SJSA1 (cell line): ENCODE measurements at regions not wholly inside any gene's neighbourhood (a gene's known extent, or its start where the extent isn't known, plus 50 kb on each side); places are given as distances from the start of the nearest gene placed in this dataset.

Source experiments
- DNase-seq, 2 experiments: peaks; one replicate each; pipeline ENCODE4 v3.0.0-alpha.2; 2015 to 2020; ENCODE audit warnings: low spot score in 2 of 2, low read depth in 1 of 2
- H3K27ac ChIP-seq: fragments of 250-450 bp; sonication (Bioruptor Pico); 2 replicates; pipeline ENCODE4 v1.5.1; 2020; ENCODE audit warnings: mild to moderate bottlenecking, moderate library complexity
- H3K27me3 ChIP-seq: fragments of 250-450 bp; sonication (Bioruptor Pico); replicated peaks from 2 replicates; pipeline ENCODE4 v1.5.1; 2020; ENCODE audit warnings: mild to moderate bottlenecking, moderate library complexity
- H3K36me3 ChIP-seq: fragments of 250-450 bp; sonication (Bioruptor Pico); 2 replicates; pipeline ENCODE4 v1.5.1; 2020; ENCODE audit warnings: mild to moderate bottlenecking
- H3K4me1 ChIP-seq: fragments of 250-450 bp; sonication (Bioruptor Pico); replicated peaks from 2 replicates; pipeline ENCODE4 v1.6.1; 2021; ENCODE audit warnings: mild to moderate bottlenecking
- H3K4me3 ChIP-seq: fragments of 250-450 bp; sonication (Bioruptor Pico); 2 replicates; pipeline ENCODE4 v1.5.1; 2020; ENCODE audit warnings: mild to moderate bottlenecking
- H3K9me3 ChIP-seq: fragments of 250-450 bp; sonication (Bioruptor Pico); replicated peaks from 2 replicates; pipeline ENCODE4 v1.5.1; 2020; ENCODE audit warnings: mild to moderate bottlenecking

- Histone ChIP-seq H3K27me3 (no peaks in the 10 kb centered on the region), H3K4me1 (no peaks in the 10 kb centered on the region), H3K36me3 (no peaks in the 10 kb centered on the region), H3K4me3 (no peak overlapping the region), H3K27ac (no peak overlapping the region), H3K9me3 (no peaks in the 10 kb centered on the region)
- DNase-seq, result no peak
These were observed 110.3 kb upstream of the MSX1 start for GRCh38 chr4:4749137-4749536.

DNA sequence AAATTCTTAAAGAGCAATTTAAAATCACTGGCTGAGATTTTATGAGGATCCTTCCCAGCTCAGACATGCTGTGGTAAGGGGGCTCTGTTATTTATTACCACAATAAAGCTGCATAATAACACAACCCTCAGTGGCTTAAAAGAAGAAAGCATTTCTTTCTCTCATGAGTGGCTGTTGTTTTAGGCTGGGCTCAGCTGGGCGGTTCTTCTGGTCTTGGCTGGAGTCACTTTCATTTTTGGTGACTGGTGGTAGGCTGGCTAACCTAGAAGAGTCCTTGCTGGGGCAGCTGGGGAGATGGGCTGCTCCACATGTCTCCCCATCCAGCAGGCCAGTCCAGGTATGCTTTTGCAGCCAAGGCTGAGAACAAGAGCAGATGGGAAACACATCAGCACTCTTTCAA, 113.0 kb upstream of the MSX1 start:
- no peaks in the 10 kb centered on the region for H3K4me1 ChIP-seq
- no peaks in the 10 kb centered on the region for H3K9me3 ChIP-seq
- no peak for DNase-seq
- no peaks in the 10 kb centered on the region for H3K36me3 ChIP-seq
- no peak overlapping the region for H3K4me3 ChIP-seq
- H3K27ac ChIP-seq, result no peak overlapping the region
- H3K27me3 ChIP-seq, result no peaks in the 10 kb centered on the region

- Histone ChIP-seq H3K4me1 (no peaks in the 10 kb centered on the region), H3K27me3 (no peaks in the 10 kb centered on the region), H3K36me3 (no peaks in the 10 kb centered on the region), H3K9me3 (no peaks in the 10 kb centered on the region), H3K27ac (no peak overlapping the region), H3K4me3 (no peak overlapping the region)
- DNase-seq, result no peak
These were observed 119.4 kb upstream of the MSX1 start for GRCh38 chr4:4740071-4740470.

- H3K4me3 ChIP-seq, result no peak overlapping the region
- H3K27me3 ChIP-seq, result no peaks in the 10 kb centered on the region
- H3K36me3 ChIP-seq, result no peaks in the 10 kb centered on the region
- no peak for DNase-seq
- H3K4me1 ChIP-seq, result no peaks in the 10 kb centered on the region
- H3K9me3 ChIP-seq, result no peaks in the 10 kb centered on the region
- H3K27ac ChIP-seq, result no peak overlapping the region
These were observed 123.6 kb upstream of the MSX1 start for GRCh38 chr4:4735870-4736269.

- H3K27ac ChIP-seq, result no peak overlapping the region
- no peaks in the 10 kb centered on the region for H3K4me1 ChIP-seq
- no peaks in the 10 kb centered on the region for H3K9me3 ChIP-seq
- no peaks in the 10 kb centered on the region for H3K36me3 ChIP-seq
- no peaks in the 10 kb centered on the region for H3K27me3 ChIP-seq
- H3K4me3 ChIP-seq, result no peak overlapping the region
- no peak for DNase-seq
These were observed 124.2 kb upstream of the MSX1 start for GRCh38 chr4:4735136-4735750.

DNA sequence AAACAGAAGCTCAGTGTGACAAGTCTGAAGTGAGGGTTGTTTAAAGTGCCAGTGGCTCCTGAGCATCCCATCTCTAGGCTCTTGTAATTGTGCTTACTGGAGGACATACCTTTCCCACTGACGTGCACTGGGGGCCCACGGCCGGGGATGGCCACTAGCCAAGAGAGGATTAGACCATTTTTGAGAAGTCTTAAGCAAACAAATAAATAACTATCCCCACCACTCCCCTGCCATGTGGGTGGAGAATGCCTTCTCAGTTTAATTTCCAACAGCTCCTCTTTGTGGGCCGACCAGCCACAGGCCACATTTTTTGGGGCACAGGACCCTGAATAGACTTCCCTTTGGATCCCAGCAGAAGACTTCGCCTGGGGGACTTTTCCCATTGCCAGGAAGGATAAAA, 125.0 kb upstream of the MSX1 start:
- Histone ChIP-seq H3K27ac (no peak overlapping the region), H3K9me3 (no peaks in the 10 kb centered on the region), H3K27me3 (no peaks in the 10 kb centered on the region), H3K4me3 (no peak overlapping the region), H3K36me3 (no peaks in the 10 kb centered on the region), H3K4me1 (no peaks in the 10 kb centered on the region)
- no peak for DNase-seq

DNA sequence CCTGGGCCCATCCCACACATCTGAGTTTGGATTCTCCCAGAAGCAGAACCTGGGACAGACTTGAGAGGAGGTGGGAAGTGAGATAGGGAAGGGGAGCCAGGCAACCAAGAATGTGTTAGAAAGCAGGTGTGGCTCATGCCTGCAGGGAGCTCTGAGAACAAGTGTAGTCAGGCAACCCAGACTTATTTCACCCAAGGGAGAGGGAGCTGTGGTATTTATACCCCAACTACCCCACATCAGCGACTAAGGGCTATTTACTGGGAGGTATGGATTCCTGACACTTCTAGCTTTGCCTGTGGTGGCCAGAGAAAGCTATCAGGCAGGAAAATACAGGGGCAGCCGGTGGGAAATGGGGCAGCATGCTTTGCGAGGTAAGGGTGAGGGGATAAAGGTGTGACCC, 125.8 kb upstream of the MSX1 start:
- H3K4me3 ChIP-seq, result no peak overlapping the region
- no peaks in the 10 kb centered on the region for H3K36me3 ChIP-seq
- no peak overlapping the region for H3K27ac ChIP-seq
- H3K27me3 ChIP-seq, result no peaks in the 10 kb centered on the region
- DNase-seq, result no peak
- no peaks in the 10 kb centered on the region for H3K4me1 ChIP-seq
- H3K9me3 ChIP-seq, result no peaks in the 10 kb centered on the region

DNA sequence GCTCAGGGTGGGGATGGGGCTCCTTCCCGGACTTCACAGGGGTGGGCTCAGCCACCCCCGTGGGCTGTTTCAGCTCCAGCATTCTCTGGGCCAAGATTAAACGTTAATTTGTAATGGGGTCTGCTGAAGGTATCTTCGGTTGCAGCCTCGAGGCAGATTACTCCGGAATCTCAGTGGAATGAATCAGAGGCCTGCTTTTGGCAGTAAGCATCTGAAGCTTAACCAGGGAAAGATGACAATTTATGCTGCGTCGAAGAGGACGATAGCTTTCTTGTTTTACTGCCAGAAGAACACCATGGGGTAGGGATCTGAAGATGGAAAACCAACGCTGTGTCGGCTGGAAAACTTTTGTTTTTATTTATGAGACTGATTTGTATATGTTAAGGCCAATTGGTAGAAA, 129.2 kb upstream of the MSX1 start:
- Histone ChIP-seq H3K9me3 (no peaks in the 10 kb centered on the region), H3K36me3 (no peaks in the 10 kb centered on the region), H3K27ac (no peak overlapping the region), H3K27me3 (no peaks in the 10 kb centered on the region), H3K4me1 (no peaks in the 10 kb centered on the region), H3K4me3 (no peak overlapping the region)
- DNase-seq, result no peak

DNA sequence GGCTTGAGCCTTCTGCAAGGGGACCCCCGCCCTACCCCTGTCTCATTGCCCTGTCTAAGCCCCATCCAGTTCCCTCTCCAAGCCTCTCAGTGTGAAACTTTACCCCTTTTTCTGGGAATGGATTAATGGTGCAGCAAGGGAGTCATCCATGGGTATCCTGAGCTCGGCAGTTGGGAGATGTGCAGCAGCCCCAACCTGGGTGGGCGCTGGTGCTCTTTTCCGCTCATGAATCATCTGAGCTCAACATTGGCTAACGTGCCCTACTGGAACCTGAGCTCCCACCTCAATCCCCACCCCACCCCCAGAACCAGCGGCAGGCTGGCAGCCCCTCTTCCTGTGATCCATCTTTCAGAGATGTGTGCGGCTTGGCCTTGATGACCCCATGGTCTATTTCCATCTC, 130.3 kb upstream of the MSX1 start:
- no peak overlapping the region for H3K27ac ChIP-seq
- DNase-seq, result no peak
- H3K4me3 ChIP-seq, result no peak overlapping the region
- no peaks in the 10 kb centered on the region for H3K4me1 ChIP-seq
- H3K9me3 ChIP-seq, result no peaks in the 10 kb centered on the region
- H3K27me3 ChIP-seq, result no peaks in the 10 kb centered on the region
- H3K36me3 ChIP-seq, result no peaks in the 10 kb centered on the region

DNA sequence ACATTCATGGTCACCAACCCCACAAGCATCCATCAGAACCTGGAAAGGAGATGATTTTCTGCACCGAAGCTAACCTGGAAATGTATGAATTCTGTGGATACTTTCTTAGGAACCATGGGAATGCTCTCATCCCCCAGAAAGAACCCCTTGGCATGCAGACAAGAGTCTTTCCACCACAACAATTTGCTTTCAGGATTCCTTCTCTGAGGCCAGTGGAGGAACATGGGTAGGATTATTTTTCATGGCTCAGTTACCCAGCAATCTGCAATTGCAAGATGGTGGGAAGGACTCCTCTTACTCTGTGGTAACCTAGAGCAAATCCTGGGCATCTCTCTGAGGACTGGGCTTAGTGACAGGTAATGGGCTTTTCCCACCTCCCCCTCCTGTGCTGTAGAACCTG, 131.9 kb upstream of the MSX1 start:
- no peak for DNase-seq
- Histone ChIP-seq H3K27me3 (no peaks in the 10 kb centered on the region), H3K9me3 (no peaks in the 10 kb centered on the region), H3K4me1 (no peaks in the 10 kb centered on the region), H3K36me3 (no peaks in the 10 kb centered on the region), H3K27ac (no peak overlapping the region), H3K4me3 (no peak overlapping the region)

- H3K9me3 ChIP-seq, result no peaks in the 10 kb centered on the region
These were observed 133.4 kb upstream of the MSX1 start for GRCh38 chr4:4726051-4726450.

DNA sequence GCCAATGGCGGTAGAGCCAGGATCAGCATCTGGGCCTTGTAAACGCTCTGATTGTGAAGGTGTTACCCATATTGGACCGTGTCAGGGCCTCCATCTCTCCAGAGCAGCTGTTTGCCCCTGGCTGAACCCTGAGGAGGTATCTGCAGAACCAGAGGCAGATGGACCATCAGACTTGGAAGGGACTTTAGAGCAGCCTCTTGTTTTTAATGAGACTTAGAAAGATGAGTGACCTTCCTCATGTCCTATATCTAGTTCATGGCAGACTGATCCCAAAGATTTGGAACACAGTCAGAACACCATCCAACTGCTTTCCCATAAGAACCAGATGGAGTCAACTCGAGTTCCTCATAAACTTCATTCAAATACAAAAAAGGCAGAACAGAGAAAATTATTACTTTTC, 135.1 kb upstream of the MSX1 start:
- Histone ChIP-seq H3K4me1 (no peaks in the 10 kb centered on the region), H3K27me3 (no peaks in the 10 kb centered on the region), H3K27ac (no peak overlapping the region), H3K4me3 (no peak overlapping the region), H3K9me3 (no peaks in the 10 kb centered on the region), H3K36me3 (no peaks in the 10 kb centered on the region)
- DNase-seq, result no peak

More at GRCh38 chr4:4726051-4726450, 133.4 kb upstream of the MSX1 start:
- Histone ChIP-seq H3K4me1 (no peaks in the 10 kb centered on the region), H3K27me3 (no peaks in the 10 kb centered on the region), H3K27ac (no peak overlapping the region), H3K36me3 (no peaks in the 10 kb centered on the region), H3K4me3 (no peak overlapping the region)
- DNase-seq, result no peak

GRCh38 chr4:4721636-4722035, 137.8 kb upstream of the MSX1 start:
- Histone ChIP-seq H3K27ac (no peak overlapping the region), H3K9me3 (no peaks in the 10 kb centered on the region), H3K4me1 (no peaks in the 10 kb centered on the region), H3K4me3 (no peak overlapping the region), H3K27me3 (no peaks in the 10 kb centered on the region), H3K36me3 (no peaks in the 10 kb centered on the region)
- no peak for DNase-seq

GRCh38 chr4:4720646-4721045, 138.8 kb upstream of the MSX1 start:
- Histone ChIP-seq H3K36me3 (no peaks in the 10 kb centered on the region), H3K27me3 (no peaks in the 10 kb centered on the region), H3K4me1 (no peaks in the 10 kb centered on the region), H3K9me3 (no peaks in the 10 kb centered on the region), H3K4me3 (no peak overlapping the region), H3K27ac (no peak overlapping the region)
- DNase-seq, result no peak

DNA sequence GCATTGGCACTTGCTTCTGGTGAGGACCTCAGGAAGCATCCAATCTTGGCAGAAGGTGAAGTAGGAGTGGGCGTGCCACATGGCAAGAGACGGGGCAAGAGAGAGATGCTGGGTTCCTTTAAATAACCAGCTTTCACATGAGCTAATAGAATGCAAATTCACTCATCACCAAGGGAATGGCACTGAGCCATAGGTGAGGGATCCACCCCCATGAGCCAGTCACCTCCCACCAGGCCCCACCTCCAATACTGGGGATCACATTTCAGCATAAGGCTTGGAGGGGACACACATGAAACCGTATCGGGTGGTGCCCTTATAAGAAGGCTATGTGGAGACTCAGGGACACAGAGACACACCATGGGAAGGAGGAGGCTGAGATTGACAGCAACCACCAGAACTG, 140.0 kb upstream of the MSX1 start:
- H3K27me3 ChIP-seq, result no peaks in the 10 kb centered on the region
- no peaks in the 10 kb centered on the region for H3K36me3 ChIP-seq
- H3K27ac ChIP-seq, result no peak overlapping the region
- H3K4me3 ChIP-seq, result no peak overlapping the region
- H3K9me3 ChIP-seq, result no peaks in the 10 kb centered on the region
- H3K4me1 ChIP-seq, result no peaks in the 10 kb centered on the region
- DNase-seq, result no peak
